RPMI7951 (cell line): ENCODE measurements at regions not wholly inside any gene's neighbourhood (a gene's known extent, or its start where the extent isn't known, plus 50 kb on each side); places are given as distances from the start of the nearest gene placed in this dataset.

Experiments used
- DNase-seq: peaks from one replicate; pipeline ENCODE4 v3.0.0-alpha.2; 2012; ENCODE audit warnings: low read depth

DNA sequence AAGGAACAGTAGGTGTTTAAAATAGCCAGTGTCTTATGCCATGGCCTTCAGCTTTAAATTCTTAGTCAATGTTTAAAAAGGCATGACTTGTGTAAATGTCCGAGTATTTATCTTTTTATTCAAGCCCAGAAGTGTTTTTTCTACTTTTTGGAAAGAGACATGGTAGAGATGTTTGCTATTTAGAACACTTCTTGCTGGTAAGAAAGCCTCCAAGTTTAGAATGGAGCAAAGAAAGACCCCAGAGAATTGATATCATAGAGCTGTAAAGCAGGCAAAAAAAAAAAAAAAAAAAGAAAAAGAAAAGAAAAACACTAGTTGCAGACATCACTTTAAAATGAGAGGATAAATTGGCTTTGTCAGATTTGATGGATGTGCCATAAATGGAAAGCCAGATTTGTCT, 375.1 kb downstream of the TMEM167A start:
- no peak for DNase-seq

DNA sequence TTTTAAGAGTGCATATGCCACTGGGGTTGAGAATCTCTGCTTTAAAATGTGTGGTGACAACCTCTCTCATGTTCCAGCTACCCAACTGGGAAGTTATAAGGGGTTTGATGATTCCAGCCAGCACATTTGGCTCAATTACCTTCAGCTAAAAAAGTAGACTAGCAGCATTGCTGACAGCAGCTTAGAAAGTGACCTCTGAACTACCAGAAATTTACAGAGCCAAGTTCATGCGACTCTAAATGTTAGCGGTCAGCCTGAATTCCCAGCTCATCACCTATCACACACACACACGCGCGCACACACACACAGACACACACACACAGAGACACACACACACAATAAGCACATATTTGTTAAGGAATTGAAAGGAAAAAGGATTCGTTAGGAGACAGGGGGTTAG, 377.5 kb downstream of the TMEM167A start:
- DNase-seq = no peak

DNA sequence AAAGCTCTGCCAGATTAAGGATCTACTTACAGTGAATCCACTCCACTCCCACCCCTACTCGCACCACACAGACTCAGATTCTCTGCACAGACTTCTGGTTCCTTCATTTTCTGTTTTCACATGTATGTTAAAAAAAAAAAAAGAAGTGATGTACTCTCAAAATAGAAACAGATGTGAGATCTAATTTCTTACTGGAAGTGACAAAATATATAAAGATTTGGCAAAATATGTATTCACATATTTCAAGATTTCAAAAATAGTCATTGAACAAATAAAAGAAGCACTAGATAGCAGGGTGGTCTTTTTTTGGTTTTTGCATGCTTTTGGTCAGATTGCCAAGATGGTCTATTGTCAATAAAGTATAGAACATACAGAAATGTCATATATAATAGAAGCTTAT, 379.2 kb downstream of the TMEM167A start:
- no peak for DNase-seq

DNA sequence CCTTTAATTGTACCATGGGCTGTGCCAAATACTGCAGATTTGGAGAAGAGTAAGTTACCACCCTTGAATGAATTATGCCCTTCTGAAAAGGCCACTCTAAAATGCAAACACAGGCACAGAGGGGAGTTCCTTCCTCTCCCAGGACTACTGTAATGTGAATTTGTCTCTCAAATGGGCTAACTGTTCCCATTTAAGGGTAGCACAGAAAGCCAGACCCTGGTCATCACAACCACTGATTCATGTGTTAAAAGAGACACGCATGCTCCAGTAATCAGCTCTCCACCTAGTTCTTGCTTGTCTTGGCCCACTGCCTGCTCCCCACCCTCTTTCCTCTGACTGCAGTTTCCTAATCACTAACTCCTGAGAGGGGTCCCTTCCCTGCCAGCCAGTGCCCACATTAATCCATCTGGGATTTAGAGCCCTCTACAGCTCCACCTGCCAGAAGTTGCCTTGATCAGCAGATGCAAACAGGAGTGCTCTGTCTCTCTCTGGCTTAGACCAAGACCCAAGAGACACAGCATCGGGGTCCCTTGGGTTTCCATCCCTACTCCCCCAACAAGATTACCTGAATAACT, 382.4 kb downstream of the TMEM167A start:
- DNase-seq = no peak

DNA sequence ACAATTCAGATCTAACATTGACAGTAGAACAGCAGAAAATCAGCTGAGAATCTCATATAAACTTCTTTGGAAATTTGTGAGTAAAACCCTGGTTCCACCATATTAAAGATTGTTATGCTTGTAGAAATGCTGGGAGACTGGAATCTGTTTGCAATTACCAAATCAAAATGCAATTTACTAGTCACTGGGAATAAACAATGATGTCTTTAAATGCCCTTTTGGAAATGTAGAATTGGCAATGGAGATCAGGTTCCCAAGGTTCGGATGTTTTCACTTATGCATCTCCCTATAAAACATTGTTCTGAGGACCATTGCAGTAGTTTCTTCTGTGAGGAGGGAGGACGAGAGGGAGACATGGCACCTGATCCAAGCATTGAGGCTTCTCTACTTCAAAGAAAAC, 384.4 kb downstream of the TMEM167A start:
- DNase-seq = no peak

DNA sequence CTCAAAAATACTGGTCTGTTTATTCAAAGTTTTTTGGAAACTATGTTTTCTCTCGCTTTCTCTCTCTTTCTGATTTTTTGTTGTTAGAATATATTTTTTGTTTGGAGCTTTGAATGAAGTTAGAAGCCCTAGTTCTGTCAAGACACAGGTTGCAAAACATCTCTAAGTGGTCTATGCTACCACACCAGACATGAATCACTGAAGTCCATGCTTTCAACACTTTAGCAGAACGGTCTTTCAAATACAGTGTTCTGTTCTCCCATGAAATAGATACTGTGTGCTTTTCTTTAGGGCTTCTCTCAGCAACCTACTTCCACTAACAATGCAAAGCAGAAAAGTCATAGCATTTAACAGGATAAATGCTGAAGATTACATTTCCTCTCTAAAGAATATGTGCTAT, 392.5 kb downstream of the TMEM167A start:
- DNase-seq = no peak

DNA sequence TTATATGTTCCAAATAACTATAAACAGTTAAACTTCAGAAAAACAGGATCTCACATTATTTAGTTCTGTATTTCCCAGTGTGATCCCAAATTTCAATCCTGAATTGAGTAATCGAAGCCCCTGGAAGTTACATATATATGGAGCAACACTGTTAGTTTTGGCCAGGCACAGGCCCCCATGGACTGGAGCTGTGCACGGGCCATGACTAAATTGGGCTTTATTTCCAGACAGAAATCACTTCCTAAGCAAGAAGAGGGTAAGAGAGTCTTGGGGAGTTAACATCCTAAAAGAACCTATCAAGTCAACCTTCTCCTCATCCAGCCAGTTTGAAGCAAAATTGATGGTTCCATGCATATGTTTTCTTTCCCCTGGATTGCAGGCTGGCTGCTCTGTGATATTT, 393.0 kb downstream of the TMEM167A start:
- DNase-seq = no peak

DNA sequence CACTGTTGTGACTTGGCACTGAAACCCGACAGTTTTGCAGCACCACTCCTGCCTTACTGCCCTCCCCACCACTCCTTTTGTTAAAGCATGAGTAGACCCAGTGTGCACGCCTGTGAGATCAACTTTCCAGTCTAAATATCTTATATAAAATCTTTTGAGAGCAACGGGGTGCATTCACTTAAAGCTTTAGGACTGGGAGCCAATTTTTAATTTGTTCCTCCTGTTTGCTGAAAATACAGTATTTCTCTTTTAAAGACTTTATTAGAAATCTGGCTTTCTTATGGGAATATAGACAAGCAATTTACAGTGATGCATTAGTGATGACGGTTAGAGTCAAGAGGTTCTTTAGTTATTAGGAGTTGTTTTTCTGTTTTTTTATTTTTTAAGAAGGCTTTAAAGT, 397.5 kb downstream of the TMEM167A start:
- DNase-seq = no peak

DNA sequence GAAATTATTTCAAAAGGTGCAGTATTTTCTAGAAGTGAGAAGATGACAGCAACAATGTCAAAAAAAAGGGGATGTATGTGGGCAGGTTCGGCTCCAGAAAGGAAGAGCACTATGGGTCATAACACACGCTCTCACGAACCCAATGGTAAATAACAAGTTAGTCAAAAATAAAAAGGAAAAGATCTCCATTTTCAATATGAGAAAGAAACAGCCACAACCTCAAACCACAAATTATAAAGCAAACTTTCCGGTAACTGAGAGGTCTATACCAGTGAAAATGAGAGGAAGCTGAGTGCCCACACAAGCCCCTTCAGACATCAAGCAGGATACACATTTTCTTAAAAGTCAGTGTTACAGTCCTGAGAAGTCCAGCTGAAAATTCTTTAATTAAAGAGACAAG, 398.5 kb upstream of the RPS23 start:
- DNase-seq = no peak

DNA sequence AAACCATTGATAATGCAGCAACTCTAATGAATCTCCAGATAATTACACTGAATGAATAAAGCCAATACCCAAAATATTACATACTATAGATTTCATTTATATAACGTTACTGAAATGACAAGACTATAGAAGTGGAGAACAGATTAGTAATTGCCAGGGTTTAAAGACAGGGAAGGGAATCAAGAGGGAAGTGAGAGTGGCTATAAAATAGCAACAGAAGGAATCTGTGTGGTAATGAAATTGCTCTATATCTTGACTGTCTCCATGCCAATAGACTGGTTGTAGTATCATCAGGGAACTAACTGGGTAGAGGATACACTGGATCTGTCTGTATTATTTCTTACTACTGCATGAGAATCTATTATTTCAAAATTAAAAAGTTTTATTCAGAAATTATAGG, 396.5 kb upstream of the RPS23 start:
- DNase-seq = no peak

DNA sequence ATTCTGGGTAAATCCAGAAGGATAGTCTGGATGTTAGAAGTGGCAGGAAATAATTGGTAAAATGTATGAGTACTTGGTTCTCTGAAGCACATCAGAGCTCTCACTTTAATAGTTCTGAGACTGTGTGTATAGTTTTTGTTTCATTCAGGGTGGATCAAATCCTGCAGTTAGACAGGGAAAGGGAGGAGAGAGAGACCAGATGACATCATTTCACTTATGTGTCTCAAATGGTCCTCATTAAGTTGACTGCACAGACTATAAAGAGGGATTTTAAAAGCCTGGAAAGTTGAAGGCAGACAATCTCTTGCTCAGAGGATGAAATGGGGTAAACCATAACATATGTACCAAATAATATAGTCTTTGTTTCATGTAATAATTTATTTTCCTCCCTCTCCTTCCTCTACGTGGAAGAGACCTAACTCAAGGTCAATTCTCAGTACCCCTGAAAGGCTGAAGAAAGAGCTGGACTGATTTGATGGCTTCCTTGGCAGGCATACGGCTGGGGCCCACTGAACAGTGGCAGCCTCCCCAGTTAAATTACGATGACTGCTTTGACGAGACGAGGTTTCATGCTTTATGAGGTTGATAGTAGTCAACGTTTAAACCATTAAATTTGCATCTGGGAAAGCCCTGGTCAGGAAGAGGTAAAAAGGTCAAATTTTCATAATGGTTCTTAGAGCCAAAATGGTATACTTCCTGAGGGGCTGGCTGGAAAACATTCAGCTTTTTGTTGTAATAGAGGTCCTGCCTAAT, 395.1 kb upstream of the RPS23 start:
- peak; percentile 35 for DNase-seq

DNA sequence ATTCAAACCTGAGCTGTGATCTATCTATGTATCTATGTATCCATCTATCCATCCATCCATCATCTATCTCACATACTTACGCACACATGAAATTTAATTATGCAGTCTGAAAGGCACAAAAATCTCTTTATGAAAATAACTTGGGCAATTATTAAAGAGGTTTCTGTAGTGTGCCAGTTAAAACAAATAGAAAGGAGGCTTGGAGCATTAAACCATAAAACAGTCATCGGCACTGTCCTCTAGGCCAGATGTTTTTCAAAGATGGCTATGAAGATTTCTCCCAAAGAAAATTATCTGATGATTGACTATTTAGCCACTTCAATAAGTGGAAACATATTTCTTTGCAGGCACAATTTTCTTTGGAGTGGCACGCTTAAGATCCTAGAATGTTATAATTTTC, 392.5 kb upstream of the RPS23 start:
- DNase-seq = peak; percentile 7

DNA sequence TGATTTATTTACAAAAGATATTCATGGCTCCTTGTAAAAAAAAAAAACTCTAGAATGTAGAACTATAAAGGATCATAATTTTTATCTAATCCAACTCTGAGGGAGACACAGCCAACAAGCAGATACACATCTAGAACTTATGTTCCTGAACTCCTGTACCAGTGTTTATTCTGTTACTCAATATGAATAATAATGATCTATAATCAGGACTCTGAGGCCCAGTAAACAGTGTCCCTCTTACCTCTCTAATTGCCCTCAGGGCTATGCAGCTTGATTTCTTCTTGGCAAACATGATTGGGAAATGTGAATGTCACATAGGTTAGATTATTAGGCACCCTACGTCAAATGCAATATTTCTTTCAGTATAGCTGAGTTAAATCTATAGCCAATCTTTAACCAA, 391.6 kb upstream of the RPS23 start:
- DNase-seq = no peak

DNA sequence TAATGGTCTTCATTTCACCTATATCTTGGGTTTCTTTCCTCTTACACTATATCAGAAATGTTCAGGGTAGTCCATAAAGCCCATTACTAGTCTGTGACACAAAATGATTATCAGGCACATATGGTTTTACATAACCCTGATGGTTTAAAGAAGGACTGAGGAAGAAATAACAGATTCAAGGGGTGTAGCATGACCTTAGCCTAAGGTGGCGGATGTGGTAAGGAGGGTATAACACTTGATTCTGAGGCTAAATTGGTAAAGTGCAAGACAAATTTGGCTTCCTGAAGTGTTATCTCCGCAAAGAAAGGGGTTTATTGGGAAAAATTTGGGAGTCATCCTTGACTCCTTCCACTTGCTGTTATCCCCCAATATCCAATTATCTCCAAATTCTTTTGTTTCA, 388.2 kb upstream of the RPS23 start:
- no peak for DNase-seq

DNA sequence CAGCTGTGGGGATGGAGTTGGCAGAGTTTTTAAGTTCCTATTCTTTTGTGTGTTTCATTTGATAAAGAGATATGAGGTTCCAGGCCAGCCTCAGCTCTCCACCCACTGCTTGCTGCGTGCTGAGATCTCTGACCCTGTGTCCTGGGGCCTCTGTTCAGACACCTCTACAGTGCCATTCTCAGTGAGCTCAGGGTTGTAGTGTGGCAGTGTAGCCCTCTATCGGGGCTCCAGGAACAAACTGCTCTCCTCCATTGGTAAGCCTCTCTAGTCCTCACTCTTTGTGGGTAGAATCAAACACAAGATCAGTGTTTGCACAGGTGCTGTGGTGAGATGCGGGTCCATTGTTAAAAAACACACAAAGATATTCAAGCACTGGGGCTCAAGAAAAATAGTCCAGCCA, 386.6 kb upstream of the RPS23 start:
- DNase-seq = no peak

DNA sequence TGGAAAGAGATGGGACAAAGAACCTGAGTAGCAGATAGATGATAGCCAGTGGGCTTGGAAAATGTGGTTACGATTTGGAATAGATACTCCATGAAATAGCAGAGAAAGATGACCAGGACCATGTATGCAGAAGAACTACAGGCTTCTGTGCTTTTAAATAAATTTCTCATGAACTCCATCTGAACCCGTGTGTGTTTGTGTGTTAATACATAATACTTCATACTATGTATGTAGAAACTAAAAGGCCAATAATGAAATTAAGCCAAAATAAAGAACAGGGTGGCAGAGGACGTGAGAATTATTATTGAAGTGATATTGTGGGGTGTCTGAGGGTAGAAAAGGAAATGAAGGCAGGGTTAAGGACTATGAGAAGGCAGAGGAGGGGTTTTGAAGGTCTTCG, 385.1 kb upstream of the RPS23 start:
- DNase-seq = no peak

DNA sequence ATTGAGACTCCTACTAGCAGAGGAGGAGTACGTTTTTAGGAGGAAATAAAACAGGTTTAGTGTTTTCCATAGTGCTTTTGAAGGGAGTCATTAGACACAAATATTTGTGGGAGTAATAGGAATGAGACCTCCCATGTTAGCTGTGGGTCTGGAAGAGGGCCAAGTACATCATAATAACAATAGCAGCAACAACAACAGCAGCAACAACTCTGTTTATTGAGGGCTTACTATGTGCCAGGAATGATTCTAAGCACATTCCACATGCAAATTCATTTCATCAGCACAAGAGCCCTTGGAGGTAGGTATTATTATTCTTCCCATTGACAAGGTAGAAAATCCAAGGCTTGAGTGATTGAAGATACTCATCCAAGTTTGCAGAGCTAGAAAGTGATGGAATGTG, 384.2 kb upstream of the RPS23 start:
- no peak for DNase-seq

DNA sequence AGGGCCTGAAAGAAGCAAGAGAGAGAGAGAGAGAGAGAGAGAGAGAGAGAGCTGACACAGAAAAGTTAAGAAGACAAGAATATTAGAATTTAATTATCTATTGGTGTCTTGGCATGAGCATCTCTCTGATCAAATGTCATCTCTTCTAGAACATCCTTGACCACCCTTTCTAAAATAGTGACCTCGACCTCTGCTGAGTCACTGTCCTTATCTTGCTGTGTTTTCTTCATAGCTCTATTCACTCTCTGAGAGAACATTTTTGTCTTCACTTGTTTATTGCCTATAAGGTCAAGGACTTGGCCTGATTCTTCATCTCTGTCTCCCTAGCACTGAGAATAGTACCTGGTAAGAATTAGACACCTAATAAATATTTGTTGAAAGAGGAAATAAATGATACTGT, 383.8 kb upstream of the RPS23 start:
- no peak for DNase-seq

DNA sequence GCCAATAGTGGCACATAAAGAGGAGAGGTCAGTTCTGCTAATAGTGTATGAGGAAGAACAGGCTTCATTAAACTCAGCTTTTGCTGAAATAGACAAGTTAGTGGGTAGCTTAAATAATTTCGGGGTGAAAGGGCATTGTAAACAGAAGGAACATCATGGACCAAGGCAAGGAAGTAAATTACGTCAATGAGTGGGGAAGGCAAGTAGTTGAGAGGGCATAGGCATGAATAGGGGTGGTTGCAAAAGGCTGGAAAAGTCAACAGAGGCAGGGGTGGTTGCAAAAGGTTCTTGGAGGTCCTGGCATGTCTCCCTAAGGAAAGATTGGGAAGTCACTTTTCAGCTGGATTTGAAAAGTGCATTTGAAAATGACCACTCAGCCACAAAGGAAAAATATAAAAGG, 383.3 kb upstream of the RPS23 start:
- no peak for DNase-seq

DNA sequence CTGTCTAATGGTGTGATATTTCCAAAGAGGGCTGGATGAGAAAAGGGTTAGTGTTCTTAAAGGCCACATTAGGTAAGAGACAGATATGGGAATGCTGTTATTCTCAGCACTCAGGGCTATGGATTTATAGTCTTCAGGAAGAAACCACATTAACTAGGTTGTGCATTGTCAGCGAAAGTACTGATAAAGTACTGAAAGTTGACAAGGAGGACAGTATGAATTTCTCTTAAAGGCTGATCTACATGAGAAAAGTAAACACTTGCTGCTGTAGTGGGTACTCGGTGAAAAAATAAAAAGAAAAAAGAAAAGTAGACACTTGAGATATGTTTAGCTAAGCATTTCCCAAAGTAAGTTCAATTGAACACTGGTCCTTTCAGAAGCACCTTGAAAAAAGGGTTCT, 381.0 kb upstream of the RPS23 start:
- no peak for DNase-seq

DNA sequence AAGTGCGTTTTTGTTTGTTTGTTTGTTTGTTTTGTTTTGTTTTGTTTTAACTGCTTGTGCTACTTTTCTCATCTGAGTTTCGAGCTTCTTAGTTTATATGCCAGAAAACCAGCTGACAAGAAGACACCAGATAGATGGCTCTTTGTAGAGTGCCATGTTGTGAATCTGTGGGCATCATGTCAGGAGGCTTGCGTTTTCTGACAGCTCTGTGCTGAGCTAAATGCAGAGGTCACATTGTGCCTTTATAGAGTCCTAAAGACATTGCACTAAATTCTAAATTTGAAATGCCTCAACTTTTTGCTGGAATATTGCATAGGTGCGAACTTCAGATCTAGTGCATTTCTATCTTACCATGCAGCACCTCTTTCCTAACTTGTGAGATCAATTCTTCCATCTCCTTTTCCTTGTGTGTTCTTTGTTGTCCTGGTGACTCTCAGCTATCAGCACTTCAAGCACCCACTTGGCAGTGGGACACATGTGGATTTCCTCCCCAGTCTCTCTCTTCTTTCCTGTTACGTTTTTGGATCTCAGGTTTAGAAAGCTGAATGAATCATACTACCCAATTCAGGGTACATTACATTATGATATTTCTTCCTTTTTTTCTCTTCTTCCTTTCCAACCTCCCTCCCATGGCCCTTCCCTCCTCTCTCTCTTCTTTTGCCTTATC, 379.0 kb upstream of the RPS23 start:
- no peak for DNase-seq

DNA sequence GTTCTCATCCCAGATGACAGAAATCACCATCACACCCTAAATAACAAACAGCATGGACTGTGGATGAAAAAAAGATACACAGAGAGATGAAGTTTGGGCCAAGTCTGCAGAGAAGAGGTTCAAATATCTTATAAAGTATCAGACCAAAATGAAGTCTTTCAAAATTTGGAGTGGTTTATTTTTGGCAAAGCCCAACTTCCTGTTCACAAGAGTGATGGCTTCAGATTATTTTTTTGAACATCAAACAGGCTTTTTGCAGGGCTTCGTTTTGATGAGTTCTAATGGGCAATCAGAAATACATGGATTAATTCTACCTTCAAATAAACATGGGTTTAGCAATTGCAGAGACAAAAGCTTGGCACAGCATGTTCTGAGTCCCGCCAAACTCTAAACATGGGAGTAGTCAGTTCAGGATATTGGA, 378.2 kb upstream of the RPS23 start:
- DNase-seq = no peak

DNA sequence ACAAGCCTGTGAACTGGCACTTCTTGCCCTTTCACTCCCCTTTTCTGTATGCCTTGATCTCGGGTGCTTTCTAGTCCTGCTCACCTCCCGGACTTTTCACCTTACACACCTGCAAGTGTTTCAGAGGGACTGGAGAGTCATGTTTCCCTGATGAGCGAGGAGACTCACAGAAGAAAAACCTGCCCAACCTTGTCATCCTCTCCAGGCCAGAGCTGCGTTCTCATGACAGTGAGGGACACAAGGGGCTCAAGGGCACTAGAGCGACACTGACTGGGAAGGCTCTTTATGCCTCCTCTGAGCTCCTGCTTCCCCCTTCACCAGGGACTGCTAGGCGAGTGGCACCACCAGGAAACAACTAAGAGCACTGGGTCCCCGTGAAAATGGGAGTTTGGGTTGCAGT, 376.9 kb upstream of the RPS23 start:
- no peak for DNase-seq

DNA sequence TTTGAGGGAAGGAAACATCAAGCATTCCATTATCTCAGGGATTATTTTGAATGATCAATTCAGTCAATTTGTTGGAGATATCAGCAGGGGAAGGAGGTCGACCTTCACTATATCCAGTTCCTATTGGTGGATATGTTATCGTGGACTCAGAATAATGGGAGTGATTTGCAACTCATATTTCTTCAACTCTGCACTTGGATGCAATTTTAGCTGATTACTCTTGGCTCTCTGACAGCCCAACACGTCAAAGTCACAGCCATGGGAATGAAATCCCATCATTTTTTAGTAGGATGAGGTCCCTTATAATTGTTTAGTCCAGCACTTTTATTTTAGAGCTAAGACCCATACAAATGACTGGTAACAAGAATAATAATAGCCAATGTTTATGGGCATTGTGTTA, 371.8 kb upstream of the RPS23 start:
- DNase-seq = no peak
